ENCODE measurements at regions not wholly inside any gene's neighbourhood (a gene's known extent, or its start where the extent isn't known, plus 50 kb on each side); places are given as distances from the start of the nearest gene placed in this dataset.

DNA sequence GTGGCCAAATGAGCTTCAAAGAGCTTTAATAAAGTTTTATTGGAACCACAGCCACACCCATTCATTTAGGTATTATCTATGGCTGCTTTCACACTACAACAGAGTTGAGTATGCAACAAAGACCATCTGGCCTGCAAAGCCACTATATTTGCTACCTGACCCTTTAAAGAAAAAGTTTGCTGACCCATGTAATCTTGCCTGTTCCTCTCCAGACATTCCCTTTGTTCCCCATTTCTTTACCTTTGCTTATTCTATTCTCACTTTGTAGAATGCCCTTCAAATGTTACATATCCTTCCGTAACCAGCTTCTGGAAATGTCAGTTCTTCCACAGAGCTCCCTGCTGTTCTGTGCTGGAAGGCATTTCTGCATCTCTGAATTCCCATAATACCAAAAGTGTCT, 320.2 kb downstream of the TLE1 start:
- TF ChIP-seq, protein P1, sequence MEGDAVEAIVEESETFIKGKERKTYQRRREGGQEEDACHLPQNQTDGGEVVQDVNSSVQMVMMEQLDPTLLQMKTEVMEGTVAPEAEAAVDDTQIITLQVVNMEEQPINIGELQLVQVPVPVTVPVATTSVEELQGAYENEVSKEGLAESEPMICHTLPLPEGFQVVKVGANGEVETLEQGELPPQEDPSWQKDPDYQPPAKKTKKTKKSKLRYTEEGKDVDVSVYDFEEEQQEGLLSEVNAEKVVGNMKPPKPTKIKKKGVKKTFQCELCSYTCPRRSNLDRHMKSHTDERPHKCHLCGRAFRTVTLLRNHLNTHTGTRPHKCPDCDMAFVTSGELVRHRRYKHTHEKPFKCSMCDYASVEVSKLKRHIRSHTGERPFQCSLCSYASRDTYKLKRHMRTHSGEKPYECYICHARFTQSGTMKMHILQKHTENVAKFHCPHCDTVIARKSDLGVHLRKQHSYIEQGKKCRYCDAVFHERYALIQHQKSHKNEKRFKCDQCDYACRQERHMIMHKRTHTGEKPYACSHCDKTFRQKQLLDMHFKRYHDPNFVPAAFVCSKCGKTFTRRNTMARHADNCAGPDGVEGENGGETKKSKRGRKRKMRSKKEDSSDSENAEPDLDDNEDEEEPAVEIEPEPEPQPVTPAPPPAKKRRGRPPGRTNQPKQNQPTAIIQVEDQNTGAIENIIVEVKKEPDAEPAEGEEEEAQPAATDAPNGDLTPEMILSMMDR (IDR thresholded peaks at IDR 0.05) = no peak
- TF ChIP-seq POLR2A (IDR thresholded peaks at IDR 0.05) = no peak

All from vagina (tissue), 2 donors.